Keratinocyte (primary cell): ENCODE measurements at regions not wholly inside any gene's neighbourhood (a gene's known extent, or its start where the extent isn't known, plus 50 kb on each side); places are given as distances from the start of the nearest gene placed in this dataset.

Experiments used
- DNase-seq: peaks from one replicate; pipeline ENCODE4 v3.0.0-alpha.2; 2011; ENCODE audit warnings: low read depth, missing footprints, low spot score
- FAIRE-seq: peaks from 2 replicates; lab custom pipeline; 2011; peaks lifted over from hg19 to GRCh38; lab: Jason Lieb, UNC
- H2AFZ ChIP-seq: 2 replicates; pipeline ENCODE4 v1.6.0; 2012; ENCODE audit warnings: low read length, control low read depth, inconsistent platforms; ENCODE audit not compliant: control insufficient read depth
- H3K27ac ChIP-seq: 2 replicates; pipeline ENCODE4 v1.5.1; 2011; ENCODE audit warnings: low read length; ENCODE audit not compliant: control insufficient read depth, insufficient read depth
- H3K27me3 ChIP-seq: 3 replicates; pipeline ENCODE4 v1.6.0; 2011; ENCODE audit warnings: low read length; ENCODE audit not compliant: control insufficient read depth, insufficient read depth; ENCODE audit errors: extremely low read depth
- H3K36me3 ChIP-seq, 2 experiments: 2 replicates in 1 of 2; 3 replicates in 1 of 2; pipeline ENCODE4 v1.5.1; 2011; ENCODE audit warnings: low read length in 2 of 2, mild to moderate bottlenecking in 1 of 2; ENCODE audit not compliant: control insufficient read depth in 2 of 2, insufficient read depth in 2 of 2; ENCODE audit errors: extremely low read depth in 1 of 2
- H3K4me1 ChIP-seq: 3 replicates; pipeline ENCODE4 v1.5.1; 2011; ENCODE audit warnings: low read length; ENCODE audit not compliant: control insufficient read depth, insufficient read depth; ENCODE audit errors: extremely low read depth
- H3K4me2 ChIP-seq: 3 replicates; pipeline ENCODE4 v1.6.0; 2011; ENCODE audit warnings: low read depth, low read length; ENCODE audit not compliant: control insufficient read depth, insufficient read depth; ENCODE audit errors: extremely low read depth
- H3K4me3 ChIP-seq, 3 experiments: fragments of 200-600 bp in 1 of 3; sonication (generic) in 1 of 3; 2 replicates in 2 of 3; 3 replicates in 1 of 3; pipeline ENCODE4 v1.5.1; 2011 to 2016; ENCODE audit warnings: low read length in 3 of 3, mild to moderate bottlenecking in 3 of 3, control low read depth in 2 of 3, inconsistent platforms in 1 of 3, low read depth in 1 of 3, mixed read lengths in 1 of 3, mixed run types in 1 of 3, moderate library complexity in 1 of 3; ENCODE audit not compliant: control insufficient read depth in 2 of 3, insufficient read depth in 2 of 3; ENCODE audit errors: extremely low read depth in 1 of 3
- H3K79me2 ChIP-seq: 2 replicates; pipeline ENCODE4 v1.6.0; 2012; ENCODE audit warnings: low read length; ENCODE audit not compliant: control insufficient read depth, insufficient read depth
- H3K9ac ChIP-seq: 3 replicates; pipeline ENCODE4 v1.6.0; 2011; ENCODE audit warnings: low read length; ENCODE audit not compliant: control insufficient read depth, insufficient read depth; ENCODE audit errors: extremely low read depth
- H3K9me1 ChIP-seq: 3 replicates; pipeline ENCODE4 v1.6.0; 2011; ENCODE audit warnings: low read length; ENCODE audit not compliant: control insufficient read depth, insufficient read depth; ENCODE audit errors: extremely low read depth
- H3K9me3 ChIP-seq: 2 replicates; pipeline ENCODE4 v1.5.1; 2012; ENCODE audit warnings: low read depth, low read length; ENCODE audit not compliant: control insufficient read depth
- H4K20me1 ChIP-seq: 3 replicates; pipeline ENCODE4 v1.6.0; 2011; ENCODE audit warnings: low read length; ENCODE audit not compliant: control insufficient read depth, insufficient read depth; ENCODE audit errors: extremely low read depth
- CTCF ChIP-seq, 3 experiments: IDR thresholded peaks in 1 of 3; conservative IDR thresholded peaks in 1 of 3; optimal IDR thresholded peaks in 1 of 3; 2 replicates in 2 of 3; 3 replicates in 1 of 3; pipeline versions ENCODE3 to v1.5.1; 2011; ENCODE audit warnings: low read length in 3 of 3, mild to moderate bottlenecking in 3 of 3, moderate library complexity in 2 of 3, control low read depth in 1 of 3, inconsistent platforms in 1 of 3; ENCODE audit not compliant: insufficient read depth in 2 of 3; ENCODE audit errors: extremely low read depth in 1 of 3
- EZH2 ChIP-seq: IDR thresholded peaks from one replicate; pipeline ENCODE4 v1.6.1; 2012; ENCODE audit warnings: inconsistent platforms, mild to moderate bottlenecking, low read length, moderate library complexity
- dilution Hi-C: fragments of 300-500 bp; cut with MboI; formaldehyde crosslinking; loops from one replicate; pipeline ENCODE4 v1.7.0; 2020; ENCODE audit warnings: low sequenced_read_pairs; ENCODE audit not compliant: extremely low pct_ligation_motif_present

DNA sequence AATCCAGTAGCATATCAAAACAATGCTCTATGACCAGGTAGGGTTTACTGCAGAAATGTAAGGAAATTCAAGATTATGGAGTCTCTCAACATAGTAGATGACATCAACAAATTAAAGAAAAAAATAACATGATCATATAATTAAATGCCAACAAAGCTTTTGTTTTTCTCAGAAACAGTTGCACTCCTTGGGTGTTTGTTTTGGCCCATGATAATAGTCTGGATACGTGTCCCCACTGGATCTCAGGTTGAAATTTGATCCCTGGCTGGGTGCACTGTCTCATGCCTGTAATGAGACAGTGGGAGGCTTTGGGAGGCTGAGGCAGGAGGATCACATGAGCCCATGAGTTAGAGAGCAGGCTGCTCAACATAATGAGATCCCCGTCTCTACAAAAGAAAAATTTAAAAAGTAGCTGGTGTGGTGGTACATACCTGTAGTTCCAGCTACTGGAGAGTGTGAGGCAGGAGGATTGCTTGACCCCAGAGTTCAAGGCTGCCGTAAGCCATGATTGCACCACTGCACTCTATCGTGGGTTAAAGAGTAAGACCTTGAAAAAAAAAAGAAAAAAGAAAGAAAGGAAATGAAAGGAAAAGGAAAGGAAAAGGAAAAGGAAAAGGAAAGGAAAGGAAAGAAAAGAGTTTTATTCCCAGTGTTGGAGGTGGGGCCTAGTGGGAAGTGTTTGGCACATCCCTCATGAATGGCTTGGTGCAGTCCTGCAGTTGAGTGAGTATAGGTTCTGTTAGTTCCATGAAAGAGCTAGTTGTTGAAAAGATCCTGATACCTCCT is 53.3 kb upstream of the FOXB1 start:
- H3K27ac ChIP-seq = no peak overlapping the region
- FAIRE-seq (no peak), DNase-seq (no peak)
- H2AFZ ChIP-seq = no peak overlapping the region
- no peak overlapping the region for H3K4me3 ChIP-seq
- no peak overlapping the region for H3K4me2 ChIP-seq
- no peaks in the 10 kb centered on the region for H3K9me1 ChIP-seq
- dilution Hi-C loops = no loop called here
- no peaks in the 10 kb centered on the region for H3K36me3 ChIP-seq
- H3K9me3 ChIP-seq = no peaks in the 10 kb centered on the region
- no peak overlapping the region for H3K9ac ChIP-seq
- peaks cover 12% of the 10 kb centered on the region for H3K27me3 ChIP-seq
- no peak for TF ChIP-seq EZH2
- TF ChIP-seq CTCF (optimal IDR thresholded peaks at IDR 0.05 in 1 of 3, IDR thresholded peaks at IDR 0.05 in 1 of 3, conservative IDR thresholded peaks at IDR 0.05 in 1 of 3; ENCODE audit: extremely low read depth in 1 of 3, insufficient read depth in 2 of 3, low read length in 3 of 3) = no peak
- H3K4me1 ChIP-seq = no peaks in the 10 kb centered on the region
- no peaks in the 10 kb centered on the region for H3K79me2 ChIP-seq
- H4K20me1 ChIP-seq = no peaks in the 10 kb centered on the region

DNA sequence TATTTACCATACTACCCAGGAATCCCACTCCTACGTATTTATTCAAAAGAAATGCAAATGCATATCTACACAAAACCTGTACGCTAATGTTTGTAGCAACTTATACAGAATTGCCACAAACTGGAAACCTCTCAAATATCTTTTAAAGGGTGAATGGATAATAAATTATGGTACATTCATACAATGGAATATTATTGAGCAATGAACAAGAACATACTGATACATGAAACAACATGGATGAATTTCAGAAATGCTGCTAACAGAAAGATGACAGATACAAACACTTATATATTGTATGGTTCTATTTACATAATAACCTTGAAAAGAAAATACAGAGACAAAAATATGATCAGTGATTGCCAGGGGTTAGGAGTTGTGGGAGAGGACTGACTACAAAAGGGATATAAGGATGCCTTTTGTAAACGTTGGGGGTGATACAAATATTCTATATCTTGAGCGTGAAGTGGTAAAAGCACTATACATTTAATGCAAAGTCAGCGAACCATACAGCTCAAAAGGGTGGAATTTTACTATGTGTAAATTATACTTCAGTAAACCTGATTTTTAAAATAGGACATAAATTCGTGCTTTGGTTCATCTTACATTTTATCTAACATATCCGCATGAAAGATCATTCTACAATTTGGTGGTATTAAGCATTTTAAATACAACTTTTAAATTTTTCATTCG is 55.0 kb upstream of the FOXB1 start:
- no peak overlapping the region for H3K4me2 ChIP-seq
- no peak for FAIRE-seq
- no peaks in the 10 kb centered on the region for H3K9me3 ChIP-seq
- DNase-seq = no peak
- H3K79me2 ChIP-seq = no peaks in the 10 kb centered on the region
- no peak overlapping the region for H3K4me3 ChIP-seq
- H3K9ac ChIP-seq = no peak overlapping the region
- H4K20me1 ChIP-seq = no peaks in the 10 kb centered on the region
- dilution Hi-C loops = no loop called here
- TF ChIP-seq EZH2 (no peak), CTCF (optimal IDR thresholded peaks at IDR 0.05 in 1 of 3, IDR thresholded peaks at IDR 0.05 in 1 of 3, conservative IDR thresholded peaks at IDR 0.05 in 1 of 3; ENCODE audit: extremely low read depth in 1 of 3, insufficient read depth in 2 of 3, low read length in 3 of 3) (no peak)
- no peak overlapping the region for H3K27ac ChIP-seq
- H3K36me3 ChIP-seq = no peaks in the 10 kb centered on the region
- peaks cover 14% of the 10 kb centered on the region for H3K27me3 ChIP-seq
- no peaks in the 10 kb centered on the region for H3K4me1 ChIP-seq
- H2AFZ ChIP-seq = no peak overlapping the region
- no peaks in the 10 kb centered on the region for H3K9me1 ChIP-seq
